Bronchial epithelial cell (primary cell): ENCODE measurements at regions not wholly inside any gene's neighbourhood (a gene's known extent, or its start where the extent isn't known, plus 50 kb on each side); places are given as distances from the start of the nearest gene placed in this dataset.
"Not testable (repeated sequence)": the region's sequence is repeated elsewhere in the genome, so short reads cannot be mapped to it uniquely, and the experiment has no call there.

Experiments
- DNase-seq: peaks from one replicate; pipeline ENCODE4 v3.0.0-alpha.2; 2010; ENCODE audit warnings: low read depth
- FAIRE-seq: peaks from 2 replicates; lab custom pipeline; 2011; peaks lifted over from hg19 to GRCh38; lab: Jason Lieb, UNC
- H3K27me3 ChIP-seq: 2 replicates; pipeline ENCODE4 v1.5.1; 2011; ENCODE audit warnings: low read length; ENCODE audit not compliant: control insufficient read depth, insufficient read depth
- H3K36me3 ChIP-seq: 2 replicates; pipeline ENCODE4 v1.5.1; 2011; ENCODE audit warnings: low read length; ENCODE audit not compliant: control insufficient read depth, insufficient read depth
- H3K4me3 ChIP-seq: 2 replicates; pipeline ENCODE4 v1.5.1; 2011; ENCODE audit warnings: mild to moderate bottlenecking, low read depth, low read length, control low read depth
- TF ChIP-seq, protein P1 (sequence below): IDR thresholded peaks from 2 replicates; pipeline ENCODE4 v1.5.1; 2011; ENCODE audit warnings: mild to moderate bottlenecking, moderate library complexity, low read length, control low read depth, inconsistent platforms; ENCODE audit not compliant: insufficient read depth, severe bottlenecking

GRCh38 chr4:81783558-81783957, 311.9 kb upstream of the RASGEF1B start:
- H3K4me3 ChIP-seq = no peak overlapping the region
- H3K27me3 ChIP-seq = no peaks in the 10 kb centered on the region
- FAIRE-seq (no peak), DNase-seq (no peak)
- TF ChIP-seq, protein P1, sequence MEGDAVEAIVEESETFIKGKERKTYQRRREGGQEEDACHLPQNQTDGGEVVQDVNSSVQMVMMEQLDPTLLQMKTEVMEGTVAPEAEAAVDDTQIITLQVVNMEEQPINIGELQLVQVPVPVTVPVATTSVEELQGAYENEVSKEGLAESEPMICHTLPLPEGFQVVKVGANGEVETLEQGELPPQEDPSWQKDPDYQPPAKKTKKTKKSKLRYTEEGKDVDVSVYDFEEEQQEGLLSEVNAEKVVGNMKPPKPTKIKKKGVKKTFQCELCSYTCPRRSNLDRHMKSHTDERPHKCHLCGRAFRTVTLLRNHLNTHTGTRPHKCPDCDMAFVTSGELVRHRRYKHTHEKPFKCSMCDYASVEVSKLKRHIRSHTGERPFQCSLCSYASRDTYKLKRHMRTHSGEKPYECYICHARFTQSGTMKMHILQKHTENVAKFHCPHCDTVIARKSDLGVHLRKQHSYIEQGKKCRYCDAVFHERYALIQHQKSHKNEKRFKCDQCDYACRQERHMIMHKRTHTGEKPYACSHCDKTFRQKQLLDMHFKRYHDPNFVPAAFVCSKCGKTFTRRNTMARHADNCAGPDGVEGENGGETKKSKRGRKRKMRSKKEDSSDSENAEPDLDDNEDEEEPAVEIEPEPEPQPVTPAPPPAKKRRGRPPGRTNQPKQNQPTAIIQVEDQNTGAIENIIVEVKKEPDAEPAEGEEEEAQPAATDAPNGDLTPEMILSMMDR = no peak
- no peaks in the 10 kb centered on the region for H3K36me3 ChIP-seq

DNA sequence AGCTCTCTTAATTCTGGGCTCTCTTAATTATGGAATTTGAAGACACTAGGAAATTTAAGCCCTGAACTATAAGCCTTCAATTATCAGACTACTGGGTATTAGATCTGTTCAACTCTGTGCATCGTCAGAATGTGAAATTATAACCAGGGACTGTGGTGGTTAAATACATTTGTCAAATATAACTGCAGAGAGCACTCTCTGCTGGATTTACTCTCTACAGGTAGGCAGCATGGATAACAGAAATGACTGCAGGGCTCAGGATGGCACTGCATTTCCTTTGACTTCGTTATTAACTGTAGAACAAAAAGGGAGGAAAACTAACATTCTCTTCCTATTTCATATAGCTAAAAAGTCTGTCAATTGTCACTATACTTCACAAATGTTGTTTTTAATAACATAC, 310.1 kb upstream of the RASGEF1B start:
- FAIRE-seq (no peak), DNase-seq (no peak)
- H3K36me3 ChIP-seq = no peaks in the 10 kb centered on the region
- TF ChIP-seq, protein P1 = no peak
- H3K27me3 ChIP-seq = no peaks in the 10 kb centered on the region
- H3K4me3 ChIP-seq = no peak overlapping the region

DNA sequence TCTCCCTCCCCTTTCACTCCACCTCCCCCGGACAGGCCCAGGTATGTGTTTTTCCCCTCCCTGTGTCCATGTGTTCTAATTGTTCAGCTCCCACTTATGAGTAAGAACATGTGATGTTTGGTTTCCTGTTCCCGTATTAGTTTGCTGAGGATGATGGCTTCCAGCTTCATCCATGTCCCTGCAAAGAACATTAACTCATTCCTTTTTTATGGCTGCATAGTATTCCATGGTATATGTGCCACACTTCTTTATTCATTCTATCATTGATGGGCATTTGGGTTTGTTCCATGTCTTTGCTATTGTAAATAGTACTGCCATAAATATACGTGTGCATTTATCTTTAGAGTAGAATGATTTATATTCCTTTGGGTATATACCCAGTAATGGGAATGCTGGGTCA, 306.0 kb upstream of the RASGEF1B start:
- not testable (repeated sequence) for H3K27me3 ChIP-seq, H3K36me3 ChIP-seq, FAIRE-seq, DNase-seq, H3K4me3 ChIP-seq

GRCh38 chr4:81776794-81777193, 305.1 kb upstream of the RASGEF1B start:
- FAIRE-seq (no peak), DNase-seq (no peak)
- TF ChIP-seq, protein P1 = no peak
- Histone ChIP-seq H3K4me3 (no peak overlapping the region), H3K36me3 (no peaks in the 10 kb centered on the region), H3K27me3 (no peaks in the 10 kb centered on the region)

- Histone ChIP-seq H3K36me3 (no peaks in the 10 kb centered on the region), H3K4me3 (no peak overlapping the region), H3K27me3 (no peaks in the 10 kb centered on the region)
- DNase-seq (no peak), FAIRE-seq (no peak)
- TF ChIP-seq, protein P1 = no peak
Measured at GRCh38 chr4:81773557-81773956, 301.9 kb upstream of the RASGEF1B start.

DNA sequence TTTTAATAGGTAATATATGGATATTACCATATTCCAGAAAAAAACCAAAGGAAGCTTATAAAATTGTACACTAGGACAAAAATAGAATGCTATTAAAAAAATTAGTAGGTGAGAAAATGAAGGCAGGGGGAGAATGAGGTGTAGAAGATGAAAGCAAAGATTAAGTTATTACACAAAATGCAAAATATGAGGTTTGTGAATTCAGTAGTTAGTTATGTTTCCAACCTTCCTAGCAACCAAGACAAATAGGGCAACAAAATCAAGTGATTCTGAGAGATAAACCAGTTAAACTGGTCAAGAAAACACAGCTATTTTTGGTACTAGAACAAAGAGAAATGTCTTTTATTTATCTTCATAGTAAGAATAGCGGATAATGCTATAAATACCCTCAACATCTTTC, 300.0 kb upstream of the RASGEF1B start:
- TF ChIP-seq, protein P1 = no peak
- no peaks in the 10 kb centered on the region for H3K36me3 ChIP-seq
- no peaks in the 10 kb centered on the region for H3K27me3 ChIP-seq
- no peak for DNase-seq
- FAIRE-seq = no peak
- H3K4me3 ChIP-seq = no peak overlapping the region
